Small intestine (tissue), 7 donors: ENCODE measurements at regions not wholly inside any gene's neighbourhood (a gene's known extent, or its start where the extent isn't known, plus 50 kb on each side); places are given as distances from the start of the nearest gene placed in this dataset.

Experiments used
- DNase-seq, 2 donors: peaks; one replicate each; pipeline versions ENCODE4 v3.0.0 to v3.0.0-alpha.2; 2013
- FAIRE-seq: peaks from 2 replicates; lab custom pipeline; 2012; peaks lifted over from hg19 to GRCh38; lab: Jason Lieb, UNC
- H3K27ac ChIP-seq, 3 donors: one replicate each; pipeline ENCODE4 v1.5.1; 2013; ENCODE audit warnings: low read length in 2 of 3, mild to moderate bottlenecking in 2 of 3, control low read depth in 1 of 3, inconsistent platforms in 1 of 3, low read depth in 1 of 3, moderate library complexity in 1 of 3
- H3K27me3 ChIP-seq, 3 donors: one replicate each; pipeline ENCODE4 v1.6.1; 2013; ENCODE audit warnings: low read length in 3 of 3, inconsistent platforms in 1 of 3; ENCODE audit not compliant: control insufficient read depth in 3 of 3, insufficient read depth in 3 of 3
- H3K36me3 ChIP-seq, 3 donors: one replicate each; pipeline ENCODE4 v1.6.1; 2013; ENCODE audit warnings: low read length in 3 of 3, inconsistent platforms in 1 of 3, low read depth in 1 of 3, mild to moderate bottlenecking in 1 of 3, moderate library complexity in 1 of 3; ENCODE audit not compliant: control insufficient read depth in 3 of 3, insufficient read depth in 2 of 3
- H3K4me1 ChIP-seq, 3 donors: one replicate each; pipeline ENCODE4 v1.6.1; 2013; ENCODE audit warnings: low read length in 2 of 3, inconsistent platforms in 1 of 3, low read depth in 1 of 3, mild to moderate bottlenecking in 1 of 3, moderate library complexity in 1 of 3; ENCODE audit not compliant: control insufficient read depth in 3 of 3, insufficient read depth in 2 of 3
- H3K4me3 ChIP-seq, 3 donors: one replicate each; pipeline ENCODE4 v1.5.1; 2013; ENCODE audit warnings: low read length in 3 of 3, control low read depth in 1 of 3, inconsistent platforms in 1 of 3, low read depth in 1 of 3, mild to moderate bottlenecking in 1 of 3, moderate library complexity in 1 of 3
- H3K9me3 ChIP-seq, 2 donors: one replicate each; pipeline ENCODE4 v1.6.1; 2013; ENCODE audit warnings: low read depth in 1 of 2, low read length in 1 of 2; ENCODE audit not compliant: control insufficient read depth in 2 of 2, insufficient read depth in 1 of 2
- WGBS, 3 donors: extraction: QIAGEN DNeasy Blood & Tissue Kit; methylation state at CpG; one replicate each; pipeline ENCODE4 v1.1.7; 2013; 5-methylcytosine and 5-hydroxymethylcytosine counted together
- donor health status: healthy with polysubstance abuse.
- donor health status: control.
- donor health status: control.
- donor health status: Bipolar disorder and iron deficiency.
- donor health status: healthy.

DNA sequence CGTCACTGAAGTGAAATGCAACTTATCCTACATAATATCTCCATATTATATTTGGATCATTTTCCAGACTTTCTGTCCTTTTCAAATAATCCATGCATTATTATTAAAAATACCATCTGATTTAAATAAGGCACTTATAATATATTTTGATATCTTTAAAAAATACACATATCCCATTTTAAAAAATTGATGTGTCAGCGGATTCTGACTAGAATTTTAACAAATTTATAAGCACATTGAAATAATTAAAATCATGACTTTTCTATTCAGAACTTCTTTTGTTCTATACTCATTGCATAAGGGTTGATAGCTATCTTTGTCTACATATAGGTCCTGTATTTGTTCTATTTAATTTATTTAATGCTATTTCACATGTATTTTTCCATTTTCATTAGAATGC is 199.0 kb upstream of the DSEL start:
- FAIRE-seq (no peak), DNase-seq (no peak)
- no peaks in the 10 kb centered on the region for H3K4me1 ChIP-seq
- 32 to 82% (median 34%) methylated on average over 2 of the region's 2 CpGs for WGBS, 3 donors
- H3K36me3 ChIP-seq, result no peaks in the 10 kb centered on the region
- H3K9me3 ChIP-seq, result no peaks in the 10 kb centered on the region
- H3K27ac ChIP-seq, result no peak overlapping the region
- H3K4me3 ChIP-seq, result no peak overlapping the region
- no peaks in the 10 kb centered on the region for H3K27me3 ChIP-seq

GRCh38 chr18:67710639-67711038 is 194.1 kb upstream of the DSEL start:
- Histone ChIP-seq H3K27me3 (no peaks in the 10 kb centered on the region), H3K9me3 (no peaks in the 10 kb centered on the region), H3K4me3 (no peak overlapping the region), H3K36me3 (no peaks in the 10 kb centered on the region), H3K27ac (no peak overlapping the region), H3K4me1 (no peaks in the 10 kb centered on the region)
- peak; percentile 40 to 47 for DNase-seq
- WGBS, 3 donors, result 27 to 49% (median 28%) methylated on average over 2 of the region's 2 CpGs
- no peak for FAIRE-seq

DNA sequence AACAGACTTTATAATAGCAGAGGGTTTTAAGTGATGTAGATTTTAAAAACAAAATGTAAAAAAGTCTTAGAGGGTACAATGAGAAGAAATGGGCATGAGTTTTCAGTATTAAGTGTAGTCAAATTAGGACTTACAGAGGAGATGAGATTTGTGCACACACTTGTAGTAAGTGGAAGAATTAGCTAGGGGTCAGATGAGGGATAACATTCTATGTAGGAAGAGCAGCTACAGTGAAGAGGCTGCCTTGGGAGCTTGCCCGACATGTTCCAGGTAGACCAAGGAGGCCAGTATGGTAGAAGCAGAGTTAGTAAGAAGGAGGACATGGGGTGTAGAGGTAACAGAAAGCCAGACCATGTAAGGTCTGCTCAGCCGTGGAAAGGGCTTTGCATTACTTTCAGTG is 189.2 kb upstream of the DSEL start:
- Histone ChIP-seq H3K9me3 (no peaks in the 10 kb centered on the region), H3K27ac (no peak overlapping the region), H3K36me3 (no peaks in the 10 kb centered on the region), H3K4me3 (no peak overlapping the region), H3K4me1 (no peaks in the 10 kb centered on the region), H3K27me3 (no peaks in the 10 kb centered on the region)
- no peak for DNase-seq
- FAIRE-seq, result no peak
- WGBS, 3 donors, result 79 to 88% (median 88%) methylated on average over 2 of the region's 2 CpGs

GRCh38 chr18:67695684-67696083 is 179.2 kb upstream of the DSEL start:
- H3K36me3 ChIP-seq, result no peaks in the 10 kb centered on the region
- H3K4me1 ChIP-seq, result no peaks in the 10 kb centered on the region
- DNase-seq (no peak), FAIRE-seq (no peak)
- H3K4me3 ChIP-seq, result no peak overlapping the region
- H3K27ac ChIP-seq, result no peak overlapping the region
- H3K27me3 ChIP-seq, result no peaks in the 10 kb centered on the region
- no peaks in the 10 kb centered on the region for H3K9me3 ChIP-seq
- WGBS, 3 donors, result 84 to 93% (median 92%) methylated on average over 1 of the region's 1 CpG

- WGBS, 3 donors, result 13 to 63% (median 19%) methylated on average over 2 of the region's 2 CpGs
- no peak for FAIRE-seq
Observed at GRCh38 chr18:67694787-67695186, 178.3 kb upstream of the DSEL start.

GRCh38 chr18:67692811-67693210 is 176.3 kb upstream of the DSEL start:
- Histone ChIP-seq H3K27me3 (no peaks in the 10 kb centered on the region), H3K36me3 (no peaks in the 10 kb centered on the region), H3K4me1 (no peaks in the 10 kb centered on the region), H3K4me3 (no peak overlapping the region), H3K27ac (no peak overlapping the region), H3K9me3 (no peaks in the 10 kb centered on the region)
- 85 to 89% (median 87%) methylated on average over 4 of the region's 4 CpGs for WGBS, 3 donors
- FAIRE-seq (no peak), DNase-seq (no peak)

More at GRCh38 chr18:67694787-67695186, 178.3 kb upstream of the DSEL start:
- no peaks in the 10 kb centered on the region for H3K9me3 ChIP-seq
- no peaks in the 10 kb centered on the region for H3K4me1 ChIP-seq
- no peak overlapping the region for H3K4me3 ChIP-seq
- no peaks in the 10 kb centered on the region for H3K36me3 ChIP-seq
- H3K27ac ChIP-seq, result no peak overlapping the region
- DNase-seq, result peak; percentile 5 to 11
- H3K27me3 ChIP-seq, result no peaks in the 10 kb centered on the region

DNA sequence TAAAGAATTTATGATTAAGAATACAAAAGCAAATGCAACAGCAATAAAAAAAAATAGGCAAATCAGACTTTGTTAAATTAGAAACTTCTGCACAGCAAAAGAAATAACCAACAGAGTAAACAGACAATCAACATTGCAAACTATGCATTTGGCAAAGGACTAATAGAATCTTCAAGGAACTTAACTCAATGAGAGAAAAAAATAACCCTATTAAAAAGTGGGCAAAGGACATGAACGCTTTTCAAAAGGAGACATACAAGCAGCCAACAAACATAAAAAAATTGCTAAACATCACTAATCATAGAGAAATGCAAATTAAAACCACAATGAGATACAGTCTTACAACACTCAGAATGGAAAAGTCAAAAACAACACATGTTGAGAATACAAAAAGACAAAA is 166.0 kb upstream of the DSEL start:
- no peak for DNase-seq
- no peaks in the 10 kb centered on the region for H3K27me3 ChIP-seq
- no peaks in the 10 kb centered on the region for H3K36me3 ChIP-seq
- H3K9me3 ChIP-seq, result no peaks in the 10 kb centered on the region
- no peak overlapping the region for H3K27ac ChIP-seq
- FAIRE-seq, result no peak
- no peak overlapping the region for H3K4me3 ChIP-seq
- no peaks in the 10 kb centered on the region for H3K4me1 ChIP-seq
- WGBS, 3 donors, result 77 to 90% (median 89%) methylated on average over 1 of the region's 1 CpG

GRCh38 chr18:67677489-67677888 is 161.0 kb upstream of the DSEL start:
- FAIRE-seq (no peak), DNase-seq (no peak)
- H3K4me3 ChIP-seq, result no peak overlapping the region
- H3K36me3 ChIP-seq, result no peaks in the 10 kb centered on the region
- no peaks in the 10 kb centered on the region for H3K9me3 ChIP-seq
- no peak overlapping the region for H3K27ac ChIP-seq
- 85 to 92% (median 90%) methylated on average over 3 of the region's 3 CpGs for WGBS, 3 donors
- H3K4me1 ChIP-seq, result no peaks in the 10 kb centered on the region
- no peaks in the 10 kb centered on the region for H3K27me3 ChIP-seq

DNA sequence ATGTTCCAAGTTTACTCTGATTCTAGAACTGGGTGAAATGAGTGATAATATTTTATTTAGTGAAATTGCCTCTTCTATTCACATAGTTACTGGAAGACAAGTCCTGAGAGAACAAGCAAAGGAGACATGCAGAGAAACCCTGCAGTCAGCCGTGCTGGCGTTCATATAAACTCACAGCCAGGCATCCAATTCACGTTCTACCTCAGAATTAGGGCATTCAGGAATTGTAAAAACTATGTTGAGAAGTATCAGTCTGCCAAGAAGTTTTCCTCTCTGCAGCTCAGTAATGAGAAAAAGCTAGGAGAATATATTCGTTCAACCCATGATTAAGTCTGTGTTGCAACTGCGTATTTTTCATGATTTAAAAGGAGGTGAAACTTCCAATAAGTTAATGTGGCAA is 156.2 kb upstream of the DSEL start:
- Histone ChIP-seq H3K9me3 (no peaks in the 10 kb centered on the region), H3K4me3 (no peak overlapping the region), H3K27ac (no peak overlapping the region), H3K36me3 (no peaks in the 10 kb centered on the region), H3K27me3 (no peaks in the 10 kb centered on the region), H3K4me1 (no peaks in the 10 kb centered on the region)
- WGBS, 3 donors, result 76 to 84% (median 81%) methylated on average over 5 of the region's 5 CpGs
- FAIRE-seq, result no peak
- DNase-seq, result no peak
